ENCODE measurements at regions not wholly inside any gene's neighbourhood (a gene's known extent, or its start where the extent isn't known, plus 50 kb on each side); places are given as distances from the start of the nearest gene placed in this dataset.

- no peak for TF ChIP-seq CTCF (IDR thresholded peaks at IDR 0.05)
- no peak for TF ChIP-seq POLR2A (IDR thresholded peaks at IDR 0.05)
- no peak for TF ChIP-seq EP300 (IDR thresholded peaks at IDR 0.05)
Measured at GRCh38 chr16:72649254-72649944, 398.5 kb downstream of the ZFHX3 start.
